ENCODE measurements at regions not wholly inside any gene's neighbourhood (a gene's known extent, or its start where the extent isn't known, plus 50 kb on each side); places are given as distances from the start of the nearest gene placed in this dataset.

GRCh38 chr6:120083186-120083585 is 733.6 kb upstream of the MAN1A1 start:
- no peak for TF ChIP-seq CTCF (IDR thresholded peaks at IDR 0.05; ENCODE audit: poor library complexity, severe bottlenecking)
- no peak for TF ChIP-seq POLR2AphosphoS5 (IDR thresholded peaks at IDR 0.05)
- TF ChIP-seq REST (IDR thresholded peaks at IDR 0.05; ENCODE audit: borderline replicate concordance) = no peak
- no peak for TF ChIP-seq MXI1 (conservative IDR thresholded peaks at IDR 0.05; ENCODE audit: poor library complexity, severe bottlenecking)

All from neural cell (in vitro differentiated cells).